ENCODE measurements at regions not wholly inside any gene's neighbourhood (a gene's known extent, or its start where the extent isn't known, plus 50 kb on each side); places are given as distances from the start of the nearest gene placed in this dataset.

GRCh38 chr2:63665091-63665490, 76.3 kb downstream of the MDH1 start:
- no peak for ATAC-seq
- Histone ChIP-seq H3K27me3 (no peaks in the 10 kb centered on the region), H3K4me3 (no peak overlapping the region), H3K27ac (no peak overlapping the region), H3K4me1 (no peaks in the 10 kb centered on the region), H3K36me3 (no peaks in the 10 kb centered on the region), H3K9me3 (no peaks in the 10 kb centered on the region)
- TF ChIP-seq CTCF (IDR thresholded peaks at IDR 0.05): no peak
- no peak for TF ChIP-seq POLR2AphosphoS5 (IDR thresholded peaks at IDR 0.05)
- WGBS, 2 donors (ENCODE audit: low coverage in 1 of 2): 30 to 66% methylated on average over 2 of the region's 2 CpGs

GRCh38 chr2:63665846-63666475, 77.2 kb downstream of the MDH1 start:
- TF ChIP-seq EP300 (IDR thresholded peaks at IDR 0.05): no peak
- TF ChIP-seq POLR2A (IDR thresholded peaks at IDR 0.05): no peak
- TF ChIP-seq POLR2AphosphoS5 (IDR thresholded peaks at IDR 0.05): no peak
- no peak for TF ChIP-seq CTCF (IDR thresholded peaks at IDR 0.05)
- Histone ChIP-seq H3K9me3 (no peaks in the 10 kb centered on the region), H3K36me3 (no peaks in the 10 kb centered on the region), H3K27me3 (no peaks in the 10 kb centered on the region), H3K27ac (no peak overlapping the region), H3K4me1 (no peaks in the 10 kb centered on the region), H3K4me3 (no peak overlapping the region)
- no peak for ATAC-seq
- WGBS, 2 donors (ENCODE audit: low coverage in 1 of 2): 39 to 62% methylated on average over 2 of the region's 2 CpGs

- Histone ChIP-seq H3K4me3 (no peak overlapping the region), H3K9me3 (no peaks in the 10 kb centered on the region), H3K4me1 (no peaks in the 10 kb centered on the region), H3K27ac (no peak overlapping the region), H3K36me3 (no peaks in the 10 kb centered on the region), H3K27me3 (no peaks in the 10 kb centered on the region)
- TF ChIP-seq EP300 (IDR thresholded peaks at IDR 0.05) (no peak), POLR2A (IDR thresholded peaks at IDR 0.05) (no peak), POLR2AphosphoS5 (IDR thresholded peaks at IDR 0.05) (no peak), CTCF (IDR thresholded peaks at IDR 0.05) (no peak)
- no peak for ATAC-seq
- 77 to 88% methylated on average over 1 to 3 of the region's 3 CpGs for WGBS, 2 donors (ENCODE audit: low coverage in 1 of 2)
These were observed 78.5 kb downstream of the MDH1 start for GRCh38 chr2:63667132-63667700.

GRCh38 chr2:63668000-63668399, 79.2 kb downstream of the MDH1 start:
- 67% methylated on average over 1 of the region's 1 CpG; no CpG with 5 or more reads in 1 of the 2 donors for WGBS, 2 donors (ENCODE audit: low coverage in 1 of 2)
- no peak overlapping the region for H3K4me3 ChIP-seq
- H3K36me3 ChIP-seq: no peaks in the 10 kb centered on the region
- H3K27ac ChIP-seq: no peak overlapping the region
- H3K4me1 ChIP-seq: no peaks in the 10 kb centered on the region
- TF ChIP-seq CTCF (IDR thresholded peaks at IDR 0.05) (no peak), POLR2A (IDR thresholded peaks at IDR 0.05) (no peak), EP300 (IDR thresholded peaks at IDR 0.05) (no peak), POLR2AphosphoS5 (IDR thresholded peaks at IDR 0.05) (no peak)
- H3K9me3 ChIP-seq: no peaks in the 10 kb centered on the region
- no peak for ATAC-seq
- no peaks in the 10 kb centered on the region for H3K27me3 ChIP-seq

DNA sequence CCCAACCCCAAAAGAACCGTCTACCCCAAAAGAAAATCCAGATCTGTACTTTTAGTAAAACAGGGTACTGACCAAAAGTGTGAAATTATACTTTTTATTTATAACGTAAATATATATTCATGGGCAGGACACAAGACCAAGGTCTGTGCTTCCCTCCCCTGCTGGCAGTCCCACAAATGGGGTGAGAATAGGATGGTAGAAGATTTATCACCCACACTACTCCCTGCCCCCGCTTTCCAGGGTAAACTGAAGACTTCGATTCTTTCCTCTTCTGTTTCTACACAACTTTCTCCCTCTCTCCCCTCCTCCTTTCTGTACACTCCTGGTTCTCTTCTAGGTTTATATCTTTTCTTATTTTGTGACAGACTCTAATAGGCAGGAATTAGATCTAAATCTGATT, 79.7 kb downstream of the MDH1 start:
- WGBS, 2 donors (ENCODE audit: low coverage in 1 of 2): 43 to 56% methylated on average over 4 of the region's 4 CpGs

More for the DNA sequence above, 79.7 kb downstream of the MDH1 start:
- Histone ChIP-seq H3K36me3 (no peaks in the 10 kb centered on the region), H3K4me1 (no peaks in the 10 kb centered on the region), H3K9me3 (no peaks in the 10 kb centered on the region), H3K4me3 (no peak overlapping the region), H3K27ac (no peak overlapping the region), H3K27me3 (no peaks in the 10 kb centered on the region)
- ATAC-seq: no peak
- TF ChIP-seq POLR2AphosphoS5 (IDR thresholded peaks at IDR 0.05): no peak
- TF ChIP-seq CTCF (IDR thresholded peaks at IDR 0.05): no peak
- no peak for TF ChIP-seq POLR2A (IDR thresholded peaks at IDR 0.05)
- TF ChIP-seq EP300 (IDR thresholded peaks at IDR 0.05): no peak

Data from gastroesophageal sphincter (tissue), 4 donors.